Gastroesophageal sphincter (tissue), 4 donors: ENCODE measurements at regions not wholly inside any gene's neighbourhood (a gene's known extent, or its start where the extent isn't known, plus 50 kb on each side); places are given as distances from the start of the nearest gene placed in this dataset.

Experiments used
- ATAC-seq: fragments of 150-250 bp; one replicate; pipeline ENCODE4 v1.9.1; 2016; ENCODE audit warnings: mild to moderate bottlenecking, moderate library complexity
- H3K27ac ChIP-seq, 4 donors: fragments of 200-600 bp; sonication (generic) in 3 of 4; 1 replicate in 3 of 4; 2 replicates in 1 of 4; pipeline ENCODE4 v1.5.1; 2016 to 2019
- H3K27me3 ChIP-seq: fragments of 200-600 bp; sonication (generic); one replicate; pipeline ENCODE4 v1.5.1; 2019
- H3K36me3 ChIP-seq, 2 donors: fragments of 200-600 bp; sonication (generic); one replicate each; pipeline ENCODE4 v1.5.1; 2019; ENCODE audit warnings: control low read depth in 1 of 2
- H3K4me1 ChIP-seq, 3 donors: fragments of 200-600 bp; sonication (generic); 1 replicate in 2 of 3; 2 replicates in 1 of 3; pipeline ENCODE4 v1.5.1; 2016 to 2019; ENCODE audit warnings: control low read depth in 2 of 3
- H3K4me3 ChIP-seq, 2 donors: fragments of 200-600 bp; sonication (generic); one replicate each; pipeline ENCODE4 v1.5.1; 2019; ENCODE audit warnings: mild to moderate bottlenecking in 1 of 2, moderate library complexity in 1 of 2
- H3K9me3 ChIP-seq, 3 donors: fragments of 200-600 bp; sonication (generic); one replicate each; pipeline ENCODE4 v1.5.1; 2017 to 2019; ENCODE audit warnings: control low read depth in 2 of 3
- CTCF ChIP-seq, 4 experiments: fragments of 200-600 bp in 2 of 4; fragments of 450-650 bp in 2 of 4; sonication (generic) in 1 of 4; IDR thresholded peaks; one replicate each; pipeline ENCODE4 v1.5.1; 2017 to 2019; ENCODE audit warnings: antibody characterized with exemption in 4 of 4, mild to moderate bottlenecking in 2 of 4, moderate library complexity in 2 of 4
- EP300 ChIP-seq: sonication (generic); formaldehyde crosslinking; IDR thresholded peaks from one replicate; pipeline ENCODE4 v1.6.1; 2017; ENCODE audit warnings: antibody characterized with exemption, mild to moderate bottlenecking
- POLR2A ChIP-seq, 2 donors: fragments of 450-650 bp; IDR thresholded peaks; one replicate each; pipeline ENCODE4 v1.6.1; 2017; ENCODE audit warnings: antibody characterized with exemption in 2 of 2, mild to moderate bottlenecking in 2 of 2, moderate library complexity in 1 of 2
- POLR2AphosphoS5 ChIP-seq: sonication (generic); formaldehyde crosslinking; IDR thresholded peaks from one replicate; pipeline ENCODE4 v1.6.1; 2017; ENCODE audit warnings: antibody characterized with exemption
- WGBS, 2 donors: methylation state at CpG; one replicate each; pipeline ENCODE4 v1.1.5; 2018; ENCODE audit warnings: low coverage in 1 of 2; 5-methylcytosine and 5-hydroxymethylcytosine counted together

GRCh38 chr3:182631183-182632076 is 161.9 kb upstream of the ATP11B start:
- H3K27ac ChIP-seq = no peak overlapping the region
- no peaks in the 10 kb centered on the region for H3K9me3 ChIP-seq
- WGBS, 2 donors = 44 to 81% methylated on average over 3 to 6 of the region's 6 CpGs
- TF ChIP-seq CTCF (IDR thresholded peaks at IDR 0.05) = no peak
- no peak for TF ChIP-seq POLR2A (IDR thresholded peaks at IDR 0.05)
- TF ChIP-seq POLR2AphosphoS5 = no peak
- TF ChIP-seq EP300 = no peak
- no peak overlapping the region for H3K4me3 ChIP-seq
- no peaks in the 10 kb centered on the region for H3K4me1 ChIP-seq
- H3K36me3 ChIP-seq = no peaks in the 10 kb centered on the region
- no peak for ATAC-seq
- H3K27me3 ChIP-seq = no peaks in the 10 kb centered on the region

GRCh38 chr3:182632077-182632393 is 161.3 kb upstream of the ATP11B start:
- WGBS, 2 donors = 96% methylated on average over 3 of the region's 4 CpGs; no CpG with 5 or more reads in 1 of the 2 donors
- TF ChIP-seq CTCF (IDR thresholded peaks at IDR 0.05) = no peak
- no peak for TF ChIP-seq EP300
- TF ChIP-seq POLR2AphosphoS5 = no peak
- no peak for TF ChIP-seq POLR2A (IDR thresholded peaks at IDR 0.05)
- Histone ChIP-seq H3K36me3 (no peaks in the 10 kb centered on the region), H3K4me1 (no peaks in the 10 kb centered on the region), H3K4me3 (no peak overlapping the region), H3K27ac (no peak overlapping the region), H3K27me3 (no peaks in the 10 kb centered on the region), H3K9me3 (no peaks in the 10 kb centered on the region)
- no peak for ATAC-seq

- TF ChIP-seq POLR2AphosphoS5 (no peak), EP300 (no peak), CTCF (IDR thresholded peaks at IDR 0.05) (no peak), POLR2A (IDR thresholded peaks at IDR 0.05) (no peak)
- no peaks in the 10 kb centered on the region for H3K9me3 ChIP-seq
- no peaks in the 10 kb centered on the region for H3K36me3 ChIP-seq
- no peak overlapping the region for H3K4me3 ChIP-seq
- H3K27ac ChIP-seq = no peak overlapping the region
- no peak for ATAC-seq
- H3K4me1 ChIP-seq = no peaks in the 10 kb centered on the region
- H3K27me3 ChIP-seq = no peaks in the 10 kb centered on the region
- 74 to 85% methylated on average over 7 of the region's 7 CpGs for WGBS, 2 donors
Observed at GRCh38 chr3:182633186-182633585, 160.1 kb upstream of the ATP11B start.

- H3K27me3 ChIP-seq = no peaks in the 10 kb centered on the region
- no peak overlapping the region for H3K27ac ChIP-seq
- WGBS, 2 donors = 57 to 71% methylated on average over 1 of the region's 1 CpG
- H3K9me3 ChIP-seq = peaks cover 0 to 6% (median 0%) of the 10 kb centered on the region in 3 donors
- no peak overlapping the region for H3K4me3 ChIP-seq
- no peaks in the 10 kb centered on the region for H3K36me3 ChIP-seq
- H3K4me1 ChIP-seq = no peaks in the 10 kb centered on the region
- TF ChIP-seq CTCF (IDR thresholded peaks at IDR 0.05) (no peak), POLR2A (IDR thresholded peaks at IDR 0.05) (no peak), EP300 (no peak), POLR2AphosphoS5 (no peak)
- no peak for ATAC-seq
Observed at GRCh38 chr3:182636646-182637045, 156.7 kb upstream of the ATP11B start.
